Astrocyte (in vitro differentiated cells and primary cell): ENCODE measurements at regions not wholly inside any gene's neighbourhood (a gene's known extent, or its start where the extent isn't known, plus 50 kb on each side); places are given as distances from the start of the nearest gene placed in this dataset.

Source experiments
- CTCF ChIP-seq: IDR thresholded peaks from 2 replicates; pipeline ENCODE4 v1.5.1; 2011; ENCODE audit warnings: low read depth, mild to moderate bottlenecking, inconsistent platforms, low read length, moderate library complexity; ENCODE audit not compliant: insufficient read depth
- EZH2 ChIP-seq: IDR thresholded peaks from 2 replicates; pipeline ENCODE4 v1.6.1; 2012; ENCODE audit warnings: mild to moderate bottlenecking, low read length, inconsistent platforms; ENCODE audit not compliant: insufficient read depth

GRCh38 chr4:13977746-13978145 is 350.2 kb upstream of the BOD1L1 start:
- TF ChIP-seq CTCF (no peak), EZH2 (no peak)
